Pulmonary artery endothelial cell (primary cell): ENCODE measurements at regions not wholly inside any gene's neighbourhood (a gene's known extent, or its start where the extent isn't known, plus 50 kb on each side); places are given as distances from the start of the nearest gene placed in this dataset.

Source experiments
- DNase-seq: peaks from one replicate; pipeline ENCODE4 v3.0.0-alpha.2; 2011; ENCODE audit warnings: low read depth, low spot score

GRCh38 chr6:128827675-128828464, 55.1 kb upstream of the LAMA2 start:
- DNase-seq = no peak

DNA sequence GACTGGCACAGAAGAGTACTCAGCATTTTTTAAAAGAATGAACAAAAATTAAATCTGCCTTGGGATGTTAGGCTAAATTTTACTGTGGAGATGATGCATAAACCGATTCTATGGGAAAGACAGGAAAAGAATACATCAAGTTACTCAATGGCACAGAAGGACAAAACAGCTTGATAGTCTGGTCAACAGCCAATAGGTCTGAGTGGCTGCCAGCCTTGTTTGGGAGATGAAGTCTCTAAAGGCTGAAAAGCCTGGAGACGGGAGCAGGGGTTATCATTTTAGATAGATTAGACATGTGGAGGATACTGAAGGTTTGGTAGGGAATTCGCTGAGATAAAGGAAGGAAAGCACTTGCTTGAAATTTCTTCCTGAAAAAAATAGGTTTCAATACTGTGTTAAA, 56.3 kb upstream of the LAMA2 start:
- no peak for DNase-seq

DNA sequence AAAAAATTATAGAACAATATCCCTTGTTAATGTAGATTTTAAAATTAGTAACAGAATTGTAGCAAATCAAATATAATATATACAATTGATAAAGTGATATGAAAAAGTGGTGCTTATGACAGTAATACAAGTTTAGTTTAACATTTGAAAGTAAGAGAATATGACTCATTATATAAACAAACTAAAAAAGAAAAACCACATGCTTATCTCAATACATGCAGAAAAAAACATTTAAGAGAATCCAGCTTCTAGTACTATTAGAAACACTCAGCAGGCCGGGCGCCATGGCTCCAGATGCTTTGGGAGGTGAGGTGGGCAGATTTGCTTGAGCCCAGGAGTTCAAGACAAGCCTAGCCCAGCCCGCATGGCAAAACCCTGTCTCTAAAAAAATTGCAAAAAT, 60.7 kb upstream of the LAMA2 start:
- DNase-seq = no peak

DNA sequence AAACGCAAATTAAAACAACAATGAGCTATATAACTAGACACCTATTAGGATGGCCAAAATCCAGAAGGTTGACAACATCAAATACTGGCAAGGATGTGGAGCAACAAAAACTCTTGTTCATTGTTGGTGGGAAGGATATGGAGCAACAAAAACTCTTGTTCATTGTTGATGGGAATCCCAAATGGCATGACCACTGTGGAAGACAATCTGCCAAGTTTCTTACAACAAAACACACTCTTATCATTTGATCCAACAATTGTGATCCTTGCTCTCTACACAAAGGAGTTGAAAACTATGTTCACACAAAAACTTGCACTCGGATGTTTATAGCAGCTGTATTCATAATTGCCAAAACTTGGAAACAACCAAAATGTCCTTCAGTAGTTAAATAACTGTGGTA, 61.8 kb upstream of the LAMA2 start:
- DNase-seq = no peak

GRCh38 chr6:128808856-128809255, 74.1 kb upstream of the LAMA2 start:
- DNase-seq = no peak

- DNase-seq = no peak
Observed at GRCh38 chr6:128807577-128807976, 75.4 kb upstream of the LAMA2 start.

- DNase-seq = no peak
Observed at GRCh38 chr6:128806261-128806660, 76.7 kb upstream of the LAMA2 start.

GRCh38 chr6:128803911-128804310, 79.0 kb upstream of the LAMA2 start:
- DNase-seq = peak; percentile 51

GRCh38 chr6:128801621-128802020, 81.3 kb upstream of the LAMA2 start:
- no peak for DNase-seq

DNA sequence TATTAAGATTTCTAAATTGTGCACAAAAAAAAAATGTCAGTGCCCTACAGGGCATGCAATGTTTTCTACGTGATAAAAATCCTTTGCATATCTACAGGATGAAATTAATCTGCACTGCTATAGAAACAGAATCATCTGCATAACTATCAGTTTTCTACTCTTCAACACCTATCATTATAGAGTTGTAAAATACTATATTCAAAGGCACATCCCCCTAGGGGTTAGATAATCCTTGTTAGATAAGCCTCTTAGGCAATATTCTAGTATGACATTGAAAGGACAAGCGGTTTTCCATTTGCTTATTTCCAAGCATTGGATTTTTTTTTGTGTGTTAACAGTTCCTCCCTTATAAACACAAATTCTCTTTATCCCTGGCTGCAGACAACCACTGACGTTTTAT, 98.7 kb upstream of the LAMA2 start:
- no peak for DNase-seq

GRCh38 chr6:128768187-128768586, 114.8 kb upstream of the LAMA2 start:
- DNase-seq = no peak

DNA sequence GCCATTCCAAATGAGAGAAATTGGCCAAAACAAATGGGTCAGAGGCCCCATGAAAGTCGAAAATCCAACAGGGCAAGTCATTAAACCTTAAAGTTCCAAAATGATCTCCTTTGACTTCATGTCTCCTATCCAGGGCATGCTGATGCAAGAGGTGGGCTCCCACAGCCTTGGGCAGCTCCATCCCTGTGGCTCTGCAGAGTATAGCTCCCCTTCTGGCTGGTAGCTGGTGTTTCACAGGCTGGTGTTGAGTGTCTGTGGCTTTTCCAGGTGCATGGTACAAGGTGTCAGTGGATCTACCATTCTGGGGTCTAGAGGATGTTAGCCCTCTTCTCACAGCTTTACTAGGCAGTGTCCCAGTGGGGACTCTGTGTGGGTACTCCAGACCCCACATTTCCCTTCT, 115.2 kb upstream of the LAMA2 start:
- DNase-seq = no peak

DNA sequence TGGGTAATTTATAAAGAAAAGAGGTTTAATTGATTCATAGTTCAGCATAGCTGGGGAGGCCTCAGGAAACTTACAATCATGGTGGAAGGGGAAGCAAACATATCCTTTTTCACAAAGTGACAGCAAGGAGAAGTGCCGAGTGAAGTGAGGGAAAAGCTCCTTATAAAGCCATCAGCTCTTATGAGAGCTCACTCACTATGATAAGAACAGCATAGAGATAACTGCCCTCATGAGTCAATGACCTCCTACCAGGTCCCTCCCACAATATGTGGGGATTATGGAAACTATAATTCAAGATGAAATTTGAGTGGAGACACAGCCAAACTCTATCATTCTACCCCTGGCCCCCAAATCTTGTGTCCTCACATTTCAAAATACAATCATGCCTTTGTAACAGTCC, 115.8 kb upstream of the LAMA2 start:
- no peak for DNase-seq

GRCh38 chr6:128763599-128764300, 119.2 kb upstream of the LAMA2 start:
- no peak for DNase-seq

DNA sequence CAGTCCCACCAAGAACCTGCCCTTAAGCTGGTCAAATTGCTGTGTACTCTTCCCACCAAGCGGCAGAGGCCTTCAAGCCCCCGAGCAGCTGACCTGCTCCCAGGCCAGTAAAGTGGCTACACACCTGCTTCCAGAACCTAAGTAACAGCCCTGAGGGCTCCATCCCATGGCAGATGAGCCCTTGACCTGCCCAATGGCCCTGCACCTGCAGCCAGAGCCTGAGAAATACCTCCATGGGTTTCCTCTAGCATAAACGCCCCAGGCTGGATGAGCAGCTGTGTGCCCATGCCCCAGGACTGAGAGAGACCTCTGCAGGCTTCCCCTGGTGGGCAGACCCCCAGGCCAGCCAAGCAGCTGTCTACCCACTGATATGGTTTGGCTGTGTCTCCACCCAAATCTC, 123.0 kb upstream of the LAMA2 start:
- no peak for DNase-seq

GRCh38 chr6:128759447-128759846, 123.5 kb upstream of the LAMA2 start:
- DNase-seq = no peak

GRCh38 chr6:128757961-128758360, 125.0 kb upstream of the LAMA2 start:
- no peak for DNase-seq

GRCh38 chr6:128754658-128755256, 128.2 kb upstream of the LAMA2 start:
- DNase-seq = no peak

GRCh38 chr6:128743974-128744765, 138.8 kb upstream of the LAMA2 start:
- DNase-seq = no peak

GRCh38 chr6:128742900-128743299, 140.0 kb upstream of the LAMA2 start:
- DNase-seq = no peak

DNA sequence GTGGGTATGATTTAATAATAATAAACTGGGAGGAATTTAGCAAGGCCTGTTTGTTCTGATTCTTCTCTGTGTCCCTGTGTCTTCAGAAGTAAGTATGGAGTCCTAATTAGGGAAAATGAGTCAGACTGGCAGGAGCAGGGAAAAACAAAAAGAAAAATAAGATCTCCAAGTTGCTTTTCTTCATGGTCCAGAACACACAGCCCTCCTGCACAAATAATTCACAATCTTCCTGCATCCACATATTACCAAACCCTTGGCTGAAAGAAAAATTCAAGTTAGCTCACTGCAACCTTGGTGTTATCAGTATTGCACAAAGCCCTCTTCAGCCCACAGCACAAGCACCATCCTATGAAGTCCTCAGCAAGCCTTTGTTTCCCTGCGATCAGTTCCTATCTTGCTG, 142.0 kb upstream of the LAMA2 start:
- no peak for DNase-seq

- no peak for DNase-seq
Observed at GRCh38 chr6:128739112-128739511, 143.8 kb upstream of the LAMA2 start.
